H1 (cell line): ENCODE measurements at regions not wholly inside any gene's neighbourhood (a gene's known extent, or its start where the extent isn't known, plus 50 kb on each side); places are given as distances from the start of the nearest gene placed in this dataset.

ENCODE experiments used
- CTCF ChIA-PET: fragments of 300-600 bp; sonication (Branson Sonifier 250); formaldehyde crosslinking; loops from one replicate; lab custom pipeline; 2021; ENCODE audit not compliant: partially characterized antibody; lab: Charles Lee
- POLR2A ChIA-PET: fragments of 300-600 bp; sonication (Branson Sonifier 250); formaldehyde crosslinking; loops from one replicate; lab custom pipeline; 2021; ENCODE audit warnings: inconsistent platforms; ENCODE audit not compliant: partially characterized antibody; lab: Charles Lee
- DNase-seq, 2 experiments: peaks; one replicate each; pipeline versions ENCODE4 v3.0.0 to v3.0.0-alpha.2; 2010 to 2022; ENCODE audit warnings: low spot score in 2 of 2, low read depth in 1 of 2, mixed read lengths in 1 of 2
- FAIRE-seq: peaks from 2 replicates; lab custom pipeline; 2011; peaks lifted over from hg19 to GRCh38; lab: Jason Lieb, UNC
- H2AFZ ChIP-seq: 2 replicates; pipeline ENCODE4 v1.8.1; 2012; ENCODE audit warnings: low read length, inconsistent platforms
- H2AK5ac ChIP-seq: 2 replicates; pipeline ENCODE4 v1.6.1; 2013; ENCODE audit warnings: low read depth, low read length
- H2BK120ac ChIP-seq: replicated peaks from 2 replicates; pipeline ENCODE3; 2013; ENCODE audit warnings: low read depth, low read length, inconsistent platforms
- H2BK12ac ChIP-seq: 2 replicates; pipeline ENCODE4 v1.6.1; 2013; ENCODE audit warnings: low read depth, low read length
- H2BK15ac ChIP-seq: 2 replicates; pipeline ENCODE4 v1.6.1; 2013; ENCODE audit warnings: low read length
- H2BK20ac ChIP-seq: 2 replicates; pipeline ENCODE4 v1.6.1; 2013; ENCODE audit warnings: low read length
- H2BK5ac ChIP-seq: 2 replicates; pipeline ENCODE4 v1.6.1; 2013; ENCODE audit warnings: low read depth, low read length
- H3K14ac ChIP-seq: 2 replicates; pipeline ENCODE4 v1.6.1; 2013; ENCODE audit warnings: inconsistent platforms; ENCODE audit not compliant: insufficient read length
- H3K18ac ChIP-seq: 2 replicates; pipeline ENCODE4 v1.6.1; 2013; ENCODE audit warnings: low read length; ENCODE audit errors: extremely low read depth
- H3K23ac ChIP-seq: 2 replicates; pipeline ENCODE4 v1.6.1; 2013; ENCODE audit warnings: inconsistent platforms; ENCODE audit not compliant: insufficient read length
- H3K23me2 ChIP-seq: 2 replicates; pipeline ENCODE4 v1.6.1; 2013; ENCODE audit warnings: low read depth, low read length
- H3K27ac ChIP-seq: 2 replicates; pipeline ENCODE4 v1.6.1; 2011; ENCODE audit warnings: low read depth, low read length, inconsistent platforms
- H3K27me3 ChIP-seq, 4 experiments: replicated peaks in 1 of 4; 1 replicate in 1 of 4; 2 replicates in 3 of 4; pipeline versions ENCODE4 v1.6.1 to v1.8.1; 2011 to 2013; ENCODE audit warnings: low read length in 3 of 4, mild to moderate bottlenecking in 3 of 4, inconsistent platforms in 2 of 4, mixed read lengths in 2 of 4, moderate library complexity in 1 of 4; ENCODE audit not compliant: control insufficient read depth in 3 of 4, insufficient read depth in 3 of 4; ENCODE audit errors: extremely low read depth in 1 of 4
- H3K36me3 ChIP-seq, 4 experiments: 2 replicates each; pipeline versions ENCODE4 v1.6.1 to v1.8.1; 2011 to 2013; ENCODE audit warnings: mild to moderate bottlenecking in 4 of 4, low read length in 3 of 4, moderate library complexity in 2 of 4, control low read depth in 1 of 4, inconsistent platforms in 1 of 4; ENCODE audit not compliant: insufficient read depth in 4 of 4, control insufficient read depth in 2 of 4
- H3K4ac ChIP-seq: replicated peaks from 2 replicates; pipeline ENCODE3; 2013; ENCODE audit warnings: low read length, low read depth, mixed read lengths, inconsistent platforms; ENCODE audit not compliant: insufficient read length
- H3K4me1 ChIP-seq, 4 experiments: replicated peaks in 1 of 4; 1 replicate in 1 of 4; 2 replicates in 3 of 4; pipeline versions ENCODE4 v1.6.1 to v1.8.1; 2011 to 2013; ENCODE audit warnings: low read length in 3 of 4, inconsistent platforms in 2 of 4, mixed read lengths in 1 of 4; ENCODE audit not compliant: insufficient read depth in 4 of 4, control insufficient read depth in 3 of 4
- H3K4me2 ChIP-seq, 2 experiments: 2 replicates each; pipeline versions ENCODE4 v1.6.1 to v1.8.1; 2011 to 2013; ENCODE audit warnings: low read depth in 2 of 2, low read length in 2 of 2, control low read depth in 1 of 2, inconsistent platforms in 1 of 2, mild to moderate bottlenecking in 1 of 2; ENCODE audit not compliant: insufficient read depth in 1 of 2
- H3K4me3 ChIP-seq, 4 experiments: fragments of 200-600, 300-600 bp in 1 of 4; sonication (generic), shearing (Covaris generic), sonication (Bioruptor Twin) in 1 of 4; 2 replicates each; pipeline versions ENCODE4 v1.5.1 to v1.8.1; 2011 to 2016; ENCODE audit warnings: low read length in 4 of 4, low read depth in 3 of 4, control low read depth in 2 of 4, inconsistent platforms in 2 of 4, mild to moderate bottlenecking in 2 of 4, mixed read lengths in 1 of 4, moderate library complexity in 1 of 4; ENCODE audit not compliant: insufficient read depth in 2 of 4; ENCODE audit errors: extremely low read depth in 1 of 4
- H3K56ac ChIP-seq: replicated peaks from 2 replicates; pipeline ENCODE3; 2013; ENCODE audit warnings: low read depth, mild to moderate bottlenecking, mixed read lengths, low read length, inconsistent platforms; ENCODE audit not compliant: insufficient read length
- H3K79me1 ChIP-seq: 2 replicates; pipeline ENCODE4 v1.6.1; 2013; ENCODE audit warnings: low read depth, low read length, control low read depth
- H3K79me2 ChIP-seq, 2 experiments: 2 replicates each; pipeline versions ENCODE4 v1.6.1 to v1.8.1; 2012 to 2013; ENCODE audit warnings: low read length in 2 of 2, mild to moderate bottlenecking in 2 of 2, inconsistent platforms in 1 of 2; ENCODE audit not compliant: insufficient read depth in 2 of 2, control insufficient read depth in 1 of 2
- H3K9ac ChIP-seq, 4 experiments: replicated peaks in 1 of 4; 1 replicate in 1 of 4; 2 replicates in 3 of 4; pipeline versions ENCODE4 v1.6.1 to v1.8.1; 2011 to 2013; ENCODE audit warnings: low read depth in 3 of 4, low read length in 3 of 4, control low read depth in 2 of 4, mild to moderate bottlenecking in 2 of 4, moderate library complexity in 2 of 4, inconsistent platforms in 1 of 4; ENCODE audit errors: extremely low read depth in 1 of 4
- H3K9me3 ChIP-seq, 2 experiments: 2 replicates each; pipeline versions ENCODE4 v1.6.1 to v1.8.1; 2012 to 2013; ENCODE audit warnings: mild to moderate bottlenecking in 2 of 2, moderate library complexity in 2 of 2, control low read depth in 1 of 2, inconsistent platforms in 1 of 2, low read depth in 1 of 2, low read length in 1 of 2, mixed read lengths in 1 of 2; ENCODE audit not compliant: insufficient read depth in 2 of 2
- H4K20me1 ChIP-seq, 2 experiments: replicated peaks in 1 of 2; 2 replicates each; pipeline versions ENCODE3 to v1.8.1; 2011 to 2013; ENCODE audit warnings: inconsistent platforms in 2 of 2, low read length in 2 of 2, mild to moderate bottlenecking in 1 of 2; ENCODE audit not compliant: insufficient read depth in 2 of 2, control insufficient read depth in 1 of 2
- H4K5ac ChIP-seq: 2 replicates; pipeline ENCODE4 v1.6.1; 2013; ENCODE audit warnings: low read length, low read depth, mixed read lengths, inconsistent platforms; ENCODE audit not compliant: insufficient read length
- H4K8ac ChIP-seq: 2 replicates; pipeline ENCODE4 v1.8.0; 2013; ENCODE audit warnings: mild to moderate bottlenecking, moderate library complexity, low read length, inconsistent platforms; ENCODE audit not compliant: insufficient read depth; ENCODE audit errors: extremely low read depth
- H4K91ac ChIP-seq: replicated peaks from 2 replicates; pipeline ENCODE3; 2013; ENCODE audit warnings: low read length, mixed read lengths, inconsistent platforms; ENCODE audit not compliant: insufficient read length
- SP4 ChIP-seq: IDR thresholded peaks from 2 replicates; pipeline ENCODE4 v1.6.1; 2012; ENCODE audit warnings: low read length, inconsistent platforms
- WGBS, 2 experiments: shearing (Covaris generic) in 1 of 2; methylation state at CpG; one replicate each; pipeline versions ENCODE4 v1.1.6 to v1.1.7; 2013 to 2015; ENCODE audit warnings: low lambda C conversion rate in 2 of 2, mixed read lengths in 2 of 2, inconsistent platforms in 1 of 2, low coverage in 1 of 2, missing lambda C conversion rate in 1 of 2; ENCODE audit not compliant: insufficient replicate concordance in 2 of 2, insufficient coverage in 1 of 2, insufficient read length in 1 of 2; ENCODE audit errors: extremely low coverage in 1 of 2, missing lambda C conversion rate in 1 of 2; 5-methylcytosine and 5-hydroxymethylcytosine counted together
- TF ChIP-seq, protein P1 (sequence below): IDR thresholded peaks from 2 replicates; pipeline ENCODE4 v1.6.1; 2012; ENCODE audit warnings: inconsistent platforms

GRCh38 chr6:4563156-4563555, 213.0 kb upstream of the CDYL start:
- H2BK5ac ChIP-seq, result no peak overlapping the region
- TF ChIP-seq SP4, result no peak
- TF ChIP-seq, protein P1, sequence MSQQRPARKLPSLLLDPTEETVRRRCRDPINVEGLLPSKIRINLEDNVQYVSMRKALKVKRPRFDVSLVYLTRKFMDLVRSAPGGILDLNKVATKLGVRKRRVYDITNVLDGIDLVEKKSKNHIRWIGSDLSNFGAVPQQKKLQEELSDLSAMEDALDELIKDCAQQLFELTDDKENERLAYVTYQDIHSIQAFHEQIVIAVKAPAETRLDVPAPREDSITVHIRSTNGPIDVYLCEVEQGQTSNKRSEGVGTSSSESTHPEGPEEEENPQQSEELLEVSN, result peak; percentile 44; the same call in 1 of the 2 replicates
- no peak overlapping the region for H3K4ac ChIP-seq
- no peaks in the 10 kb centered on the region for H4K20me1 ChIP-seq
- ChIA-PET POLR2A (no interaction called here), CTCF (no interaction called here)
- no peak overlapping the region for H2BK120ac ChIP-seq
- no peaks in the 10 kb centered on the region for H3K9me3 ChIP-seq
- H2BK20ac ChIP-seq, result no peak overlapping the region
- H3K79me2 ChIP-seq, result no peaks in the 10 kb centered on the region
- H3K4me3 ChIP-seq, result no peak overlapping the region
- 0 out of 2 replicates have a peak overlapping the region, but pooled peaks have one; percentile 29 for H2BK15ac ChIP-seq
- no peak for FAIRE-seq
- 89% methylated on average over 5 of the region's 5 CpGs; no CpG with 5 or more reads in 1 of the 2 experiments for WGBS, 2 experiments
- H4K91ac ChIP-seq, result no peak overlapping the region
- no peak overlapping the region for H3K18ac ChIP-seq
- H3K79me1 ChIP-seq, result no peaks in the 10 kb centered on the region
- no peak overlapping the region for H3K23ac ChIP-seq
- H3K23me2 ChIP-seq, result no peaks in the 10 kb centered on the region
- H3K9ac ChIP-seq, result no peak overlapping the region
- no peak overlapping the region for H3K14ac ChIP-seq
- H4K5ac ChIP-seq, result no peak overlapping the region
- H3K4me2 ChIP-seq, result no peak overlapping the region
- no peak for DNase-seq
- H2AFZ ChIP-seq, result no peak overlapping the region
- no peak overlapping the region for H2AK5ac ChIP-seq
- no peak overlapping the region for H3K56ac ChIP-seq
- H2BK12ac ChIP-seq, result no peak overlapping the region
- no peaks in the 10 kb centered on the region for H3K27me3 ChIP-seq
- H4K8ac ChIP-seq, result no peak overlapping the region
- H3K4me1 ChIP-seq, result no peaks in the 10 kb centered on the region
- no peaks in the 10 kb centered on the region for H3K36me3 ChIP-seq
- H3K27ac ChIP-seq, result no peak overlapping the region
